ENCODE measurements at regions not wholly inside any gene's neighbourhood (a gene's known extent, or its start where the extent isn't known, plus 50 kb on each side); places are given as distances from the start of the nearest gene placed in this dataset.
"Not testable (repeated sequence)": the region's sequence is repeated elsewhere in the genome, so short reads cannot be mapped to it uniquely, and the experiment has no call there.

DNA sequence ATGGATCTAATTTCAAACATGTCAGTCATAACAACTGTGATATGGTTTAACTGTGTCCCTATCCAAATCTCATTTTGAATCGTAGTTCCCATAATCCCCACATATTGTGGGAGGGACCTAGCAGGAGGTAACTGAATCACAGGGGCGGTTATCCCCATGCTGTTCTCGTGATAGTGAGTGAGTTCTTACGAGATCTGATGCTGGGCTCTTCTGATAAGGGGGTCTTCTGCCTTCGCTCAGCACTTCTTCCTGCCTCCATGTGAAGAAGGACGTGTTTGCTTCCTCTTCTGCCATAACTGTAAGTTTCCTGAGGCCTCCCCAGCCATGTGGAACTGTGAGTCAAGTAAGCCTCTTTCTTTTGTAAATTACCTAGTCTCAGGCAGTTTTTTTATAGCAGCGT, 138.0 kb upstream of the PCGF5 start:
- no peak for DNase-seq (ENCODE audit: low read depth)

DNA sequence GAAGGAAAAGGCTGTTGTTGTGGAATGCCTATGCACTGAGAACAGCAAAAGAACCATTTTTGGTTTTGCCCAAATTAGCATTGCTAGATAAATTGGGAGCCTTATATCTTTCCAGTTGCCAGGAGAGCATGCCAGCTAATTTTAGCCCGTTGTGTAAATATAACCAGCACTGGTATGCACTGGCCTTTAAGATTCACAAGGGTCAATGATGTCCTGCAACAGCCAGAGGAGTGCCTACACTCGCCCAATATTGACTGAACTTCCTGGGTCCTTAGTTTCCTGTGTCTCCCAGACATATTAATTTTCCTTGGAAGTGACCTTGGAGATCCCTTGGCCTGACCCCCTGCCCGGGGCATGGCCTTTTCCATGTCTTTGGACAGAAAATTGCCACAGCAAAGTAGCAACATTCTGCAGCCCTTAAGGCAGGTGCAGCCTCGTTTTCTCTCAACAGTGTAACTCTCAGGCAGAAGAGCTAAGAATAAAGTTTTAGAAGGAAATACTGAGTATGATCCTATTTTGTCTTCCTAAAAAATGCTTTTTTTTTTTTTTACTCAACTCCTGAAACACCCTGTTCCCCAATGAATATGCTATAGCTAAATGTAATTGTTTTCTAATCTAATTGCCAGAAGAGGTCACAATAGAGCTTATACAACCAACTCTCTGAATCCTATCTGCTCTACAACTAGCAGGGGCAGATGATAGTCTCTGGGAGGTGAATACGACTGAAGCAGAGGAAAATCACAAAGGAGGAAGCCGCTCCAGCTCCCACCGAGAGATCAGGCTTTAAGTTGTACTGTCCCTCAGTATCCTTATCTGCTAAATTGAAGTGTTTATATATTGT, 131.9 kb upstream of the PCGF5 start:
- peak; percentile 31 for DNase-seq (ENCODE audit: low read depth)

DNA sequence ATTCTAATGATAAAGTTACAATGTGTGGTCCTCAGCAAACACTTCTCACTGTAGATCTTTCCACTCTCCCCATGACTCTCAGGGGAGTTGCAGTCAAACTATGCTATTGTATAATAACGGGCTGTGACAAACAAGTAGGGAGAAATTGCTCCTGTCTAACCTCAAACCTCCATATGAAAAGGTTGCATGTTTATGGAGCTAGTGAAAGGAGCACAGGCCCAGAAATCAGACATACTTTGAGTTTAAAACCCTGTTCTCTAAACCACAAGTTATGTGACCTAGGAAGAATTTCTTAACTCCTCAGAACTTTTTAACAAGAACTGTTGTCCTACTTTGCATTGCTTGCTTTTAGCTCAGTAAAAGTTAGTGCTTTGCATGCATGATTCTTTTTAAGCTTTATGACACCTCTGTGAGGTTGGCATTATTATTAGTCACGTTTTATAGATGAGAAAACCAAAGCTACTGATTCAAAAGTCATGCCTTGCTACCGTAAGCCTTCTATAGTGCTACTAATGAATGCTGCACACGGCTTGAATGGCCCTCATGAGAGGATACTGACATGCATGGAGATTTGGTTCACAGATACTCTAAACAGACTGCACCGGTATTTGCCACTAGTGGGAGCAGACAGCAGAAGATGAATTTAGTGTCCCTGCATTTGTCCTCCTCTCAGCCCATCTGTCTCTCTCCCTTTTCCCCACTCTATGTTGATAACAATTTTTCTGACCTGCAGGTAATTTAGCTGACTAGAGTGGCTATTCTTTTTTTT, 129.5 kb upstream of the PCGF5 start:
- peak; percentile 18 for DNase-seq (ENCODE audit: low read depth)

DNA sequence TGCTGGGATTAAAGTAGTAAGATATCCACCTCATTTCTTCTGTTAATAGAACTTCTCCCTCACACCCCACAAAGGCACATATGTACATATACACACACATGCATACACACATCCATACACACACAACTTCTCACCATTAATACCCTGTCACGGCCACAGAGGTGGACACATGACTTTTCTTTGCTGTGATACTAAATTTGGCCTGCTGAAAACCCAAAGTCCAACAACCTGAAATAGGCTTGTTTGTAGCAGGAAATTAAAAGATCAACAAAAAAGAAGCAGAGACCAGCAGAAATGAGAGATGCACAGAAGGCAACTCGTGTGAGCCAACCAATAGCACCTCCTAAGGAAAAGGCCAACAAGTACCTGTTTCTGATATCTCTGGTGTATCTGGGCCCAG, 128.7 kb upstream of the PCGF5 start:
- DNase-seq (ENCODE audit: low read depth): no peak

DNA sequence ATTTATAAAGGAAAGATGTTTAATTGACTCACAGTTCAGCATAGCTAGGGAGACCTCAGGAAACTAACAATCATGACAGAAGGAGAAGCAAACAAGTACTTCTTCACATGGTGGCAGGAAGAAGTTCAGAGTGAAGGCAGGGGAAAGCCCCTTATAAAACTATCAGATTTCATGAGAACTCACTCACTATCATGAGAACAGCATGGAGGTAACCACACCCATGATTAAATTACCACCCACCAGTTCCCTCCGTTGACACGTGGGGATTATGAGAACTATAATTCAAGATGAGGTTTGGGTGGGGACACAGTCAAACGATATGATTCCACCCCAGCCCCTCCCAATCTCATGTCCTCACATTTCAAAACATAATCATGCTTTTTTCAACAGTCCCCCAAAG, 124.2 kb upstream of the PCGF5 start:
- DNase-seq (ENCODE audit: low read depth): no peak

DNA sequence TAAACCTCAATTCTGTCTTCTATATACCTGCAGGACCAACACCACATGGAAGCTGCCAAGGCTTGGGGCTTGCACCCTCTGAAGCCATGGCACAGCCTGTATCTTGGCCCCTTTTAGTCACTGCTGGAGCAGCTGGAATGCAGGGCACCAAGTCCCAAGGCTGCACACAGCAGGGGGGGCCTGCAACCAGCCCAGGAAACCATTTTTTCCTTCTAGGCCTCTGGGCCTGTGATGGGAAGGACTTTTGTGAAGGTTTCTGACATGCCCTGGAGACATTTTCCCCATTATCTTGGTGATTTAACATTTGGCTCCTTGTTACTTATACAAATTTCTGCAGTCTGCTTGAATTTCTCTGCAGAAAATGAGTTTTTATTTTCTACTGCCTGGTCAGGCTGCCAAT, 123.2 kb upstream of the PCGF5 start:
- DNase-seq (ENCODE audit: low read depth): no peak

DNA sequence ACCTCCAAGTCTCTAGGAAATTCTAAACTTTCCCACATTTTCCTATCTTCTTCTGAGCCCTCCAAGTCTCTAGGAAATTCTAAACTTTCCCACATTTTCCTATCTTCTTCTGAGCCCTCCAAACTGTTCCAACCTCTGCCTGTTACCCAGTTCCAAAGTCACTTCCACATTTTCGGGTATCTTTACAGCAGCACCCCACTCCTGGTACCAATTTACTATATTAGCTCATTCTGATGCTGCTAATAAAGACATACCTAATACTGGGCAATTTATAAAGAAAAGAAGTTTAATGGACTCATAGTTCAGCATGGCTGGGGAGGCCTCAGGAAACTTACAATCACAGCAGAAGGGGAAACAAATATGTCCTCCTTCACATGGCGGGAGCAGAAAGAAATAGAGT, 122.4 kb upstream of the PCGF5 start:
- not testable (repeated sequence) for DNase-seq (ENCODE audit: low read depth)

DNA sequence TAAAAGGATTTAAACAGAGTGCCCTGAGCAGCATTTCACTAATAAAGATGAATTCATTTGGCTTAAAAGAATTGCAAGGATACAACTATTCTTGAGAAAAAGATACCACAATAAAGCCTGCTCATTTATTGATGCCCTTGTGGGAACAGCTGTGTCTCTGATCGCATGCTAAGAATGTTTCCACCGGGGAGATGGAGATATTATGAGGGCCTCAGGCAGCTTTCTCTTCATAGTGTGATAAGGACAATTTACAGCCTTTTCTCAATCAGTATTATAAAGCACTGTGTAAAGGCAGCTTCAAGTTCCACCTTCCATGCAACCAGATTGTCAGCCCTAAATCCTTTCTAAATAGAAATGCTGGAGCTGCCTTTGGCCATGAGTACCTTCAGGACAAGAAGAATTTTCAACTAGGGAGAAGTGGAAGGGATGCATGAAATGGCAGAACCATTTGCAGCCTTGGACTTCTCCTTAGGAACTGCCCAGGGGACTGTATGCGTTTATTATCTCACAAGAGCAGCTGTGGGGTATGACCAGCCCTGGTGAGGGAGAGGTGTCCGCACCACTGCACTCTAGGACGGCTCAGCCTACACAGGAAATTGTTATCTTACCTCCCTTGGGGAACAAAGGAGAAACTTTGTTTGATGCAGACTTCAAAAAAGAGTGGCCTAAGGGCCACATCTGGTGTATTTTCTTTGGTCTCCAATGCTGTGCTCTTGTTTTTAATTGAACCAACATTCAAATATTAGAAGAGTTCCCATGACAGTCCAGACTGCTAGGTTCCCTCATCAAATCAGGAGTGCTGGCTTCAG, 116.9 kb upstream of the PCGF5 start:
- DNase-seq (ENCODE audit: low read depth): no peak

DNA sequence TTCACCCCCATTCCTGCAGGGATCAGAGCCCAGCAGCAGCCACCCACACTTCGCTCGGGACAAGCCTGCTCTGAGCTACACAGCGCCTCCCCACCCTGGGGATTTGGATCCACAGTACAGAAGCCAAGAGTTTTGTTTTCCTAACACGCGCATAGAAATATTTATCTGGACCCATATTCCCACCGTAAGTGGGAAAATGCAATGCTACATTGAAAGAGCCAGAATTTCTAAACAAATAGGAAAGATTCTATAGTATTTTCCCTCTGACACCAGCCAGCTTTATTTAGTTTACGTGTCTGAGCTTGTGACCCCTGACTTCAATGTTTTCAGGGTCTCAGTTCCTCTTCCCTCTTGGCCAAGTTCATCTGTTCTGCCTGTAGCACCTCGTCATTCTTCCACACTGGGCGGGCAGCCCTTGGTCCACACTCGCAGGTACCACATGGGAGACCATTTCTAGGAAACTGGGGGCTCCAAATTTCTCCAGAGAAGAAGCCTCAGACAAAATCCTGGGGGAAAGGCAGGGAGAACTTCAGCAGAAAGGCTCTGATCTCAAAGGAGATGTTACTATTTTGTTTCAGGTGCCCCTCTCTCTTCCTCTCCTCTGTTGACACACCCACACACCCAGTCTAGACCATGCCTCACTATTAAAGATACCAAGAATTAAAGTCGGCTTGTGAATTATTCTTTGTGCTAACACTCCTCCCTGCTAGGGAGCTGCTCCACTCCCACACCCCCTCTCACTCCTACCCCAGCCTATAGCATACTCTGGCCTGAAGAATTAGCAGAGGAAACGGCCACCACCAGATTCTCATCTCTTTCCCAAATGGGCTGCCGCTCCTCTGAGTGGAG, 116.0 kb upstream of the PCGF5 start:
- DNase-seq (ENCODE audit: low read depth): no peak

DNA sequence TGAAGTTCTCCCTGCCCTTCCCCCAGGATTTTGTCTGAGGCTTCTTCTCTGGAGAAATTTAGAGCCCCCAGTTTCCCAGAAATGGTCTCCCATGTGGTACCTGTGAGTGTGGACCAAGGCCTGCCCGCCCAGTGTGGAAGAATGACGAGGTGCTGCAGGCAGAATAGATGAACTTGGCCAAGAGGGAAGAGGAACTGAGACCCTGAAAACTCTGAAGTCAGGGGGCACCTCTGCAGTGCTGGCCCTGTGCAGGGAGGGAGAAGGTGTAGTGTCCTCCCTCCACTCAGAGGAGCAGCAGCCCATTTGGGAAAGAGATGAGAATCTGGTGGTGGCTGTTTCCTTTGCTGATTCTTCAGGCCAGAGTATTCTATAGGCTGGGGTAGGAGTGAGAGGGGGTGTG, 115.2 kb upstream of the PCGF5 start:
- no peak for DNase-seq (ENCODE audit: low read depth)

DNA sequence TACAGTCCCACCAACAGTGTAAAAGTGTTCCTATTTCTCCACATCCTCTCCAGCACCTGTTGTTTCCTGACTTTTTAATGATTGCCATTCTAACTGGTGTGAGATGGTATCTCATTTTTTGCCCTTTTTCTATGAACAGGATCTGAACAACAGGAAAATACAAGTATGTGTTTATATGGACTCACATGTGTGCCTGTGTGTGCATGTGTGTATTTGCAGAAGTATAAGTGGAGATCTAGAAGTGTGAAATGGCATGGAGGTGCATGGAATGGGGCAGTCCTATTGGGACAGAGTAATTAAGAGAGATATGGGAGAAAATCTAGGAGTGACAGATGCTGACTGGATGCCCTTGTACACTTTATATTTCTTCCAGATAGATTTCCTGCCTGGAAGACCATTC, 111.6 kb upstream of the PCGF5 start:
- no peak for DNase-seq (ENCODE audit: low read depth)

DNA sequence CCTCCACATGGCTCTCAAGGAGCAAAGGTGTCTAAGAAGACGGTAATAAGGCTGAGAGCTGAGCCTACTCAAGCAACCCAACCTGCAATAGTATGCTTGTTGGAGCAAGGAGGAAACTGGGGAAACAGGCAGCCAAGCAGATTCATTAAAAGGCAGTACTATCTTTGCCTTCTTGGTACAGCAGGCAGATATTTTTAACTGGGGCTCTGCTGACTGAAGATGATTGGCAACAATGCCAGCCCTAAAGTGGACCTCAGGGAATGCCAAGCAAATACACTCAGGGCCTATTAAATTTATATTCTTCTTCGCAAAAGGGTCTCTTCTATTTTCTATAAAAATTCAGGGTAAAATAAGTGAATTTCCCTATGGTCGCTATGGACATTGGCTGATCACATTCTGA, 109.4 kb upstream of the PCGF5 start:
- DNase-seq (ENCODE audit: low read depth): no peak

DNA sequence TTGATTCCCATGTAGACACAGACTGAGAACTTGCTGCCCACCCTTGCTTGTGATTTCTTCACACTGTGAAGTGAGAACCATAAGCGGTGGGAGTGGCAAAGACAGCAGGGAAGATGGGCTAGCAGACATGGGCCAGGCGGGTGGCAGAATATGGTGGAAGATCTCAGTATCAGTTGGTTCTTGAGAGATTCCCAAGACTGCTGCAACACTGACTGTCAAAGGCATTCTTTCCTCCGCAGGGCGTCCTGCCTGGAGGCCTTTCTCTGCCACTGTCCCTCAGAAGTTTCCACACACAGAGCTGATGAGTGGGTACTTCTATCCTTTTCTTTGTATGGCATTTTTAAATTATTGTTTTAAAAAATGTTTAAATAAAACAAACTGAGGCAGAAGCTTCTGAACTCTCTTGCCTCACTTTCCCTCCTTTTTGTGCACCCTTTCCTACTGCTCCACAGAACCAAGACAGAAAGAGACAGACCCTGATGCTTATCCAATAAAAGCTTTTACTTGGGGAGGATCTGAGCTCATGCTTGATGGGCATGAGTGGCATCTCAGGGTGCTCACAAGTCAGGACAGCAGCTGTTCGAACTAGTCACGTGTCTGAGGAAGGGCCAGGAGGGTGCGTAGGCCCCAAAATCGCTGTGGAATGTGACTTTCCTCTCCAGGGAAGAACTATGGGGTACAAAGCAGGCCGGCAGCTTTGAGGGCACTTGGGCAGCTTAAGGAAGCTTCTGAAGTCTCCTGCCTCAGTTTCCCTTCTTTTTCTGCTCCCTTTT, 104.7 kb upstream of the PCGF5 start:
- DNase-seq (ENCODE audit: low read depth): peak; percentile 60

DNA sequence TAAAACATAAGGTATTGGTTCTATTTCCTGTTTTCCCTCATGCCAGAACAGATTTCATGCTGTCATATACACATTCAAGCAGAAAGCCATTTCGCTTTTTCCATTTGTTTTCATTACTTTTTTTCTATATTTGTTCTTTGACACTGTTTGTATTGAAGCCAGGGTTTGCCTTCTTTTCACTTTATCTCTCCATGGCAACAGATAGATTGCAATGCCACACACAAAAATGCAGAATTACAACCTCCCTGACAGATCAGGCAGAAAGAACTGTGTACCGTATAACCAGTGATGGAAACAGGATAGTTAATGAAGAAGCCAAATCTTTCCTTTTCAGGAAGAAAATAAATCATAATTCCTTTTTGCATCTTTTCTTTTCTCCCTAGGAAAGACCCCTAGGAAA, 103.0 kb upstream of the PCGF5 start:
- no peak for DNase-seq (ENCODE audit: low read depth)

DNA sequence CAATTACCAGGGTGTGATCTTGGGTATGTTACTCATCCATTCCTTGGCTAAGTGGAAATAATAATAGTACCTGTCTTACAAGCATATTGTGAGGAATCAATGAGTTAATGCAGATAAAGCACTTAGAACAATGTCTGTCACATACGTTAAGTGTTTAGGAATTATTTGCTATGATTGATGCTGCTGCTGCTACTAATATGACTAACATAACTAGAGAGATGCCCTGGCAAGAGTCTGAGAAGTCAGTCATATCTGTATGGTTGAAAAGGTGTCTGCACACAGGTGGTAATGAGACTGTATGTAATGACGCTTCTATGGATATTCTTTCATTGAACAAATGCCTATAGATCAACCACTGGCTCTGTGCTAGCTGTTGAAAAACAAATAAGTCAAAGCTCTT, 100.1 kb upstream of the PCGF5 start:
- DNase-seq (ENCODE audit: low read depth): no peak

DNA sequence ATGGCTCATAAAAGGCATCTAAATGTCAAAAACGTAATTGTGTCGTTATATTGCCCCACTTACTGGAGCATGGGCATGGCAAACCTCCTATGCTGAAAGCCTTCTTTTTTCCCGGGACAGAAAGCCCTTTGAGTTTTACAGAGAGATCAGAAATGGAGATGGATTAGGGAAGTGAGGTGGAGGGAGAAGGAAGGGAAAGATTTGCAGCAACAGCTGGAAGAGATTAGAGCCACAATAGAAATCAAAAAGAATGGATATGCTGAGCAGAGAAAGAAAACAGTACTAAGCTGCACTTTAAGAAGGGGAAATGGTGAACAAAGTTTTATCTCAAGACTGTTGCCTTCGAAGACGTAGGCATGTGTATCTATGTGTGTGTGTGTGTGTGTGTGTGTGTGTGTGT, 97.2 kb upstream of the PCGF5 start:
- DNase-seq (ENCODE audit: low read depth): peak; percentile 10

DNA sequence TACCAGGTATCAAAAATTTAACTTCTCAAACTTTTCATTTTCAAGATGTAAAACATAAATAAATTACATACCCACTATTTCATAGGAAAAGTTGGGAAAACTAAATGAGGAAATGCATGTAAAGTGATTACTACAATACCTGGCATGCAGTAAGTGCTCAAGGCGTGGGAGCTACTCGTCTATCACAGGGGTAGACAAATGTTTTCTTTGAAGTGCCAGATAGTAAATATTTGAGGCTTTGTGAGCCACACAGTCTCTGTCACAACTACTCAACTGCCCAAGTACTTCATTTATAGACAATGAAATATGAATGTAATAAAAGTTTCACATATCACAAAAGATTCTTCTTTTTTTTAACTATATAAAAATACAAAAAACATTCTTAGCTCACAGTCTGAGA, 96.4 kb upstream of the PCGF5 start:
- DNase-seq (ENCODE audit: low read depth): no peak

DNA sequence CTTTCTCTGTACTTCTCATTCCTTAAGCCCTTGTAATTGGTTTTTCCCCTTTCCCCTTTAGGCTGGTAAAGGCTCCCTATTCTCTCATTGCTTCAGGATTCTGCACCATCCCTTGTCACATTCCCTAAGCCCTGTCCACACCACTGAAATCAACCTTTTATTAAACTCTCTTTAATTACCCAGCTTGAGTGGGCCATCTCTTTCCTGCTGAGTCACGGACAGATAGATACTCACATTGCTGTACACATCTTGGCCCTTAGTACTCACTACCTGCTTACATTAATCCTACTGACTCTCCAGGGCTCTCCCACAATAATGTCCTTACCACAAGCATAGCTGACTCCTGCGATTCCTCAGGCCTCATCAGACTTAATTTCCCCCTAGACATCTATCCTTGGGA, 94.0 kb upstream of the PCGF5 start:
- no peak for DNase-seq (ENCODE audit: low read depth)

DNA sequence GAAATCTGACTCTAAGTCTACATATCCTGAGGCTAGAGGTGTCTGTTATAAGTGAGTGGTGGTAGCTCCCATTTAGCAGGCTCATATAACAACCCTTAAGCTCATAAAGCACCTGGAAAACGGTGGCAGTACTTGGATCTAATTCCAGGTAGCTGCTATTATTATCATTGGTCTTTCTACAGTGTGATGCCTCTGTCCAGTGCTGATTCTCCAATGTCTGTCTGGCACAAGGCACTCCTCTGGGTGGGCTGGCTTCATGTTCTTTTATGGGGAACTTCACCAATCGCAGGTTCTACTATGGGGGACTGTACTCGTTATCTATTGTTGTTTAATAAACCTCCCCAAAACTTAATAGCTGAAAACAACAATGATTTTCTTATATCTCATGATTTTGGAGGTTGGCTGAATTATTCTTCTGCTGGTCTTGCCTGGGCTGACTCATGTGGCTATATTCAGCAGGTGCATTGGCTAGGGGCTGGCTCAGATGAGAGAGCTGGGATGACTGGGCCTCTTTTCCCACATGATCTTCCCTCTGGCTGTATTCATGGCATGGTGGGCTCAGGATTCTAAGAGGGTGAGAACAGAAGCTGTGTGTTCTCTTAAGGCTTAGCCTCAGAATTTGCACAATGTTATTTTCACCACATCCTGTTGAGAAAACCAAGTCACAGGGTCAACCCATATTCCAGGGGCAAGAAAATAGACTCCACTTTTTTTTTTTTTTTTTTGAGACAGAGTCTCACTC, 93.0 kb upstream of the PCGF5 start:
- DNase-seq (ENCODE audit: low read depth): peak; percentile 46

DNA sequence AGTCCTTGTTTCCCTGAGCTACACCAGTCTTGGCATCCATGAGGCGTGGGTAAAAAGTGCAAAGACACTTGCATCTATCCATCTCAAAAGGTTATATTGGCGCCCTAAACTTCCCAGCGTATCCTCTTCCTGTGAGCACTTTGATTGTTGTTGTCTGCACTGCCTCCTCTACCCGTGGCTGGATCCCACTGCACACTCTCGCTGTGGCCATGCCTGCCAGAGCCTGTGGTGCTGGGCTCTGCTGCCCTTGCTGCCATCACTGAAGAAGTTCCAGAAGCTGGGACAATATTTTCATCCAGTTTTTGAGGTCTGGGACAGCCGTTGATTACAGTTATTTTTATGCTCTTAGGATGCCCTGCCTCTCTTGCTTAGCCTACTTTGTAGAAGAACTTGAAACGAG, 85.3 kb upstream of the PCGF5 start:
- no peak for DNase-seq (ENCODE audit: low read depth)

Data from LHCN-M2 (cell line).